GM12878 (cell line): ENCODE measurements at regions not wholly inside any gene's neighbourhood (a gene's known extent, or its start where the extent isn't known, plus 50 kb on each side); places are given as distances from the start of the nearest gene placed in this dataset.
A peak's percentile ranks its signal among the peaks of the same experiment; 100 is the strongest.

Source experiments
- ATAC-seq: fragments of 200-7000 bp; cut with Tn5 transposase; 3 replicates; pipeline ENCODE4 v1.9.1; 2020; ENCODE audit warnings: mild to moderate bottlenecking, moderate library complexity
- BruUV-seq: library from RNA; stranded (reverse); fragments of 400-500 nt; replicated peaks from 2 replicates; lab custom pipeline; 2021; lab: Mats Ljungman, UMichigan
- CTCF ChIA-PET: fragments of 300-600 bp; sonication (Branson Sonifier 250); formaldehyde crosslinking; extraction: SDS; loops from one replicate; lab custom pipeline; 2021; ENCODE audit warnings: inconsistent platforms; lab: Yijun Ruan, JAX
- POLR2A ChIA-PET: fragments of 350-600 bp; formaldehyde crosslinking; extraction: SDS; loops from one replicate; lab custom pipeline; 2021; ENCODE audit warnings: inconsistent platforms; lab: Charles Lee
- RAD21 ChIA-PET: fragments of 300-600 bp; sonication (Branson Sonifier 250); formaldehyde crosslinking; loops from one replicate; lab custom pipeline; 2023; ENCODE audit warnings: antibody characterized with exemption; ENCODE audit not compliant: unreplicated experiment; lab: Charles Lee
- SMC1A ChIA-PET: fragments of 300-600 bp; sonication (Branson Sonifier 250); formaldehyde crosslinking; loops from one replicate; lab custom pipeline; 2023; ENCODE audit not compliant: unreplicated experiment, uncharacterized antibody; lab: Charles Lee
- DNase-seq: peaks from one replicate; pipeline ENCODE4 v3.0.0-alpha.2; 2011; ENCODE audit warnings: low read depth, low spot score
- FAIRE-seq: peaks from 3 replicates; lab custom pipeline; 2011; peaks lifted over from hg19 to GRCh38; lab: Jason Lieb, UNC
- H2AFZ ChIP-seq: 2 replicates; pipeline ENCODE4 v1.6.0; 2011; ENCODE audit warnings: low read depth, low read length, control low read depth; ENCODE audit not compliant: control insufficient read depth
- H3K27ac ChIP-seq: 2 replicates; pipeline ENCODE4 v1.5.1; 2011; ENCODE audit warnings: control low read depth; ENCODE audit not compliant: control insufficient read depth, insufficient read depth
- H3K27me3 ChIP-seq, 2 experiments: replicated peaks in 1 of 2; 2 replicates each; pipeline versions ENCODE4 v1.6.0 to v1.6.1; 2011; ENCODE audit warnings: low read length in 1 of 2; ENCODE audit not compliant: control insufficient read depth in 2 of 2, insufficient read depth in 2 of 2
- H3K36me3 ChIP-seq, 2 experiments: 2 replicates each; pipeline ENCODE4 v1.5.1; 2011; ENCODE audit warnings: low read length in 1 of 2; ENCODE audit not compliant: control insufficient read depth in 2 of 2, insufficient read depth in 2 of 2
- H3K4me1 ChIP-seq: 2 replicates; pipeline ENCODE4 v1.6.1; 2011; ENCODE audit warnings: mild to moderate bottlenecking, low read length, moderate library complexity, mixed read lengths; ENCODE audit not compliant: control insufficient read depth, insufficient read depth
- H3K4me2 ChIP-seq: 2 replicates; pipeline ENCODE4 v1.6.0; 2011; ENCODE audit warnings: control low read depth; ENCODE audit not compliant: control insufficient read depth, insufficient read depth
- H3K4me3 ChIP-seq: fragments of 200-600 bp; sonication (generic); 2 replicates; pipeline ENCODE4 v1.5.1; 2016
- H3K79me2 ChIP-seq: 2 replicates; pipeline ENCODE4 v1.6.0; 2011; ENCODE audit warnings: low read length; ENCODE audit not compliant: control insufficient read depth, insufficient read depth
- H3K9ac ChIP-seq: 2 replicates; pipeline ENCODE4 v1.8.0; 2011; ENCODE audit warnings: low read length, control low read depth, mixed read lengths; ENCODE audit not compliant: control insufficient read depth, insufficient read depth
- H3K9me3 ChIP-seq: replicated peaks from 3 replicates; pipeline ENCODE4 v1.5.1; 2011; ENCODE audit warnings: mild to moderate bottlenecking, low read length; ENCODE audit not compliant: control insufficient read depth, insufficient read depth
- H4K20me1 ChIP-seq: 2 replicates; pipeline ENCODE4 v1.6.0; 2011; ENCODE audit not compliant: control insufficient read depth, insufficient read depth
- ATF2 ChIP-seq: IDR thresholded peaks from 2 replicates; pipeline ENCODE4 v1.6.1; 2012; ENCODE audit warnings: low read length, inconsistent platforms
- CBX5 ChIP-seq: sonication (generic); IDR thresholded peaks from 2 replicates; pipeline ENCODE4 v1.6.1; 2016; ENCODE audit warnings: low read depth, moderate library complexity, mild to moderate bottlenecking, inconsistent platforms
- CREM ChIP-seq: IDR thresholded peaks from 2 replicates; pipeline ENCODE4 v1.6.1; 2014; ENCODE audit warnings: antibody characterized with exemption, low read depth
- GABPA ChIP-seq: IDR thresholded peaks from 2 replicates; pipeline ENCODE4 v1.6.1; 2014; ENCODE audit warnings: antibody characterized with exemption, low read depth, mild to moderate bottlenecking, inconsistent platforms
- HSF1 ChIP-seq: fragments of 150-350 bp; IDR thresholded peaks from 2 replicates; pipeline ENCODE4 v1.6.1; 2014; ENCODE audit warnings: mild to moderate bottlenecking, low read depth, low read length
- IKZF2 ChIP-seq, 2 experiments: fragments of 450-650 bp; IDR thresholded peaks; 2 replicates each; pipeline ENCODE4 v1.6.1; 2017; ENCODE audit warnings: mild to moderate bottlenecking in 2 of 2, moderate library complexity in 2 of 2
- IRF4 ChIP-seq: IDR thresholded peaks from 2 replicates; pipeline ENCODE4 v1.6.1; 2011; ENCODE audit warnings: low read depth, low read length
- KLF5 ChIP-seq: fragments of 450-650 bp; IDR thresholded peaks from 2 replicates; pipeline ENCODE4 v1.6.1; 2014; ENCODE audit warnings: mild to moderate bottlenecking; ENCODE audit not compliant: partially characterized antibody
- PKNOX1 ChIP-seq: fragments of 450-650 bp; IDR thresholded peaks from 2 replicates; pipeline ENCODE4 v1.6.1; 2016; ENCODE audit warnings: mild to moderate bottlenecking
- POLR2AphosphoS5 ChIP-seq: IDR thresholded peaks from 2 replicates; pipeline ENCODE4 v1.6.1; 2011; ENCODE audit warnings: mild to moderate bottlenecking, low read length, inconsistent platforms
- RELA ChIP-seq: fragments of 450-650 bp; IDR thresholded peaks from 2 replicates; pipeline ENCODE4 v1.8.0; 2014; ENCODE audit warnings: borderline replicate concordance; ENCODE audit not compliant: partially characterized antibody
- SMARCA5 ChIP-seq: fragments of 450-650 bp; IDR thresholded peaks from 2 replicates; pipeline ENCODE4 v1.6.1; 2017; ENCODE audit warnings: mild to moderate bottlenecking
- TCF3 ChIP-seq: IDR thresholded peaks from 2 replicates; pipeline ENCODE4 v1.6.1; 2012; ENCODE audit warnings: low read depth, mild to moderate bottlenecking, low read length, borderline replicate concordance; ENCODE audit not compliant: insufficient read depth
- YY1 ChIP-seq: IDR thresholded peaks from 2 replicates; pipeline ENCODE4 v1.6.1; 2011; ENCODE audit warnings: low read depth, mild to moderate bottlenecking, low read length
- ZNF217 ChIP-seq: fragments of 450-650 bp; IDR thresholded peaks from 2 replicates; pipeline ENCODE4 v1.6.1; 2017; ENCODE audit warnings: antibody characterized with exemption, mild to moderate bottlenecking
- WGBS: methylation state at CpG from one replicate; pipeline ENCODE4 v1.1.6; 2016; ENCODE audit warnings: low lambda C conversion rate; ENCODE audit not compliant: insufficient replicate concordance, insufficient coverage; ENCODE audit errors: missing lambda C conversion rate; 5-methylcytosine and 5-hydroxymethylcytosine counted together
- in situ Hi-C: fragments of 300-500 bp; cut with MboI; formaldehyde crosslinking; loops from 9 replicates; pipeline ENCODE4 v1.14.3; 2018; ENCODE audit warnings: mixed read lengths
- intact Hi-C: fragments of 100-400 bp; cut with micrococcal nuclease; formaldehyde crosslinking; loops from one replicate; pipeline ENCODE4 v1.14.2; 2022; ENCODE audit not compliant: unreplicated experiment
- TF ChIP-seq, protein P1 (sequence below): fragments of 450-650 bp; IDR thresholded peaks from 2 replicates; pipeline ENCODE4 v1.6.1; 2017; ENCODE audit warnings: mild to moderate bottlenecking, low read depth, inconsistent platforms; ENCODE audit not compliant: poor library complexity, severe bottlenecking
- TF ChIP-seq, protein P2 (sequence below): fragments of 450-650 bp; IDR thresholded peaks from 2 replicates; pipeline ENCODE4 v1.6.1; 2016; ENCODE audit warnings: mild to moderate bottlenecking

DNA sequence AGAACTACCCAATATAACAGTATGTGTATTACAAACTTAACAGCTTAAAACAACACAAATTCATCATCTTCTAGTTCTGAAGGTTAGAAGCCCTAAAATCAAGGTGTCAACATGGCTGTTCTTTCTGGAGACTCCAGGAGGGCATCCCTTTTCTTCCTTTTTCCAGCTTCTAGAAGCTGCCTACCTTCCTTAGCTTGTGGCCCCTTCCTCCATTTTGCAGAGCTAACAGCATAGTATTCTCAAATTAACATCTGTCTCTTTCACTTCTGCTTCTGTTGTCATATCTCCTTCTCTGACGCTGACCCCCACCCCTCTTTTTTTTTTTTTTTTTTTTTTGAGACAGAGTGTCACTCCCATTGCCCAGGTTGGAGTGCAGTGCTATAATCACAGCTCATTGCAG lies 52.8 kb upstream of the AKIRIN2 start:
- ChIA-PET SMC1A (interaction anchor here (0.6 to 4.9 kb wide), 16 partner anchors 10 to 1029 kb away, joined by 3 to 62 read pairs (median 5); partner anchors contain the start of gene AKIRIN2), POLR2A (interaction anchor here (0.6 to 1.3 kb wide), 13 partner anchors 12 to 1090 kb away, joined by 3 to 19 read pairs (median 4); partner anchors contain the start of gene AKIRIN2), CTCF (interaction anchor here (0.5 to 1.0 kb wide), 7 partner anchors 29 to 83 kb away, joined by 3 to 6 read pairs (median 3); no protein-coding TSS in a partner anchor), RAD21 (interaction anchor here (0.6 to 3.6 kb wide), 5 partner anchors 16 to 71 kb away, joined by 3 to 29 read pairs (median 3); partner anchors contain the start of gene AKIRIN2)
- H2AFZ ChIP-seq = peak overlapping the region; percentile 76
- BruUV-seq = no TSS peak
- ATAC-seq (peak; percentile 50), FAIRE-seq (peak; percentile 7), DNase-seq (no peak)
- 0% methylated on average over 1 of the region's 1 CpG for WGBS
- peak overlapping the region; percentile 77 for H3K27ac ChIP-seq
- no peaks in the 10 kb centered on the region for H3K27me3 ChIP-seq
- H3K4me1 ChIP-seq = peaks cover 36% of the 10 kb centered on the region
- H4K20me1 ChIP-seq = no peaks in the 10 kb centered on the region
- no peak overlapping the region for H3K9ac ChIP-seq
- peak overlapping the region; percentile 63 for H3K4me2 ChIP-seq
- no peaks in the 10 kb centered on the region for H3K36me3 ChIP-seq
- intact Hi-C loops (loop anchor here (10.0 kb wide), 1 partner anchor 170 kb away; no protein-coding TSS in a partner anchor), in situ Hi-C loops (no loop called here)
- H3K4me3 ChIP-seq = no peak overlapping the region
- H3K9me3 ChIP-seq = peaks cover 4% of the 10 kb centered on the region; the same call in 2 of the 3 replicates
- no peaks in the 10 kb centered on the region for H3K79me2 ChIP-seq
- peak; percentile 92; the same call in 1 of the 2 replicates for TF ChIP-seq TCF3
- TF ChIP-seq, protein P1, sequence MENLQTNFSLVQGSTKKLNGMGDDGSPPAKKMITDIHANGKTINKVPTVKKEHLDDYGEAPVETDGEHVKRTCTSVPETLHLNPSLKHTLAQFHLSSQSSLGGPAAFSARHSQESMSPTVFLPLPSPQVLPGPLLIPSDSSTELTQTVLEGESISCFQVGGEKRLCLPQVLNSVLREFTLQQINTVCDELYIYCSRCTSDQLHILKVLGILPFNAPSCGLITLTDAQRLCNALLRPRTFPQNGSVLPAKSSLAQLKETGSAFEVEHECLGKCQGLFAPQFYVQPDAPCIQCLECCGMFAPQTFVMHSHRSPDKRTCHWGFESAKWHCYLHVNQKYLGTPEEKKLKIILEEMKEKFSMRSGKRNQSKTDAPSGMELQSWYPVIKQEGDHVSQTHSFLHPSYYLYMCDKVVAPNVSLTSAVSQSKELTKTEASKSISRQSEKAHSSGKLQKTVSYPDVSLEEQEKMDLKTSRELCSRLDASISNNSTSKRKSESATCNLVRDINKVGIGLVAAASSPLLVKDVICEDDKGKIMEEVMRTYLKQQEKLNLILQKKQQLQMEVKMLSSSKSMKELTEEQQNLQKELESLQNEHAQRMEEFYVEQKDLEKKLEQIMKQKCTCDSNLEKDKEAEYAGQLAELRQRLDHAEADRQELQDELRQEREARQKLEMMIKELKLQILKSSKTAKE = no peak
- peak; percentile 60; the same call in 1 of the 2 replicates for TF ChIP-seq IRF4
- TF ChIP-seq KLF5 = peak; percentile 57
- TF ChIP-seq SMARCA5 = peak; percentile 90
- TF ChIP-seq PKNOX1 = peak; percentile 51; the same call in 1 of the 2 replicates
- peak; percentile 57 for TF ChIP-seq ATF2
- no peak for TF ChIP-seq HSF1
- TF ChIP-seq IKZF2 (IDR thresholded peaks at IDR 0.05) = peak; percentile 30 to 51; a peak in 3 of 4 replicates
- 0 out of 2 replicates have a peak, but pooled peaks have one; percentile 66 for TF ChIP-seq ZNF217
- no peak for TF ChIP-seq GABPA
- peak; percentile 71 for TF ChIP-seq CREM
- no peak for TF ChIP-seq RELA
- no peak for TF ChIP-seq POLR2AphosphoS5
- peak; percentile 99 for TF ChIP-seq CBX5
- TF ChIP-seq, protein P2, sequence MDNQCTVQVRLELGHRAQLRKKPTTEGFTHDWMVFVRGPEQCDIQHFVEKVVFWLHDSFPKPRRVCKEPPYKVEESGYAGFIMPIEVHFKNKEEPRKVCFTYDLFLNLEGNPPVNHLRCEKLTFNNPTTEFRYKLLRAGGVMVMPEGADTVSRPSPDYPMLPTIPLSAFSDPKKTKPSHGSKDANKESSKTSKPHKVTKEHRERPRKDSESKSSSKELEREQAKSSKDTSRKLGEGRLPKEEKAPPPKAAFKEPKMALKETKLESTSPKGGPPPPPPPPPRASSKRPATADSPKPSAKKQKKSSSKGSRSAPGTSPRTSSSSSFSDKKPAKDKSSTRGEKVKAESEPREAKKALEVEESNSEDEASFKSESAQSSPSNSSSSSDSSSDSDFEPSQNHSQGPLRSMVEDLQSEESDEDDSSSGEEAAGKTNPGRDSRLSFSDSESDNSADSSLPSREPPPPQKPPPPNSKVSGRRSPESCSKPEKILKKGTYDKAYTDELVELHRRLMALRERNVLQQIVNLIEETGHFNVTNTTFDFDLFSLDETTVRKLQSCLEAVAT = 0 out of 2 replicates have a peak, but pooled peaks have one; percentile 23
- TF ChIP-seq YY1 = peak; percentile 74
